ENCODE measurements at regions not wholly inside any gene's neighbourhood (a gene's known extent, or its start where the extent isn't known, plus 50 kb on each side); places are given as distances from the start of the nearest gene placed in this dataset.

- ChIA-PET POLR2A (ENCODE audit: unreplicated experiment) (no interaction called here), CTCF (interaction anchor here (0.5 kb wide), 1 partner anchor 79 kb away, joined by 4 read pairs; no protein-coding TSS in a partner anchor)
- TF ChIP-seq MAZ (IDR thresholded peaks at IDR 0.05; ENCODE audit: borderline replicate concordance, low read depth, low read length) (no peak), CEBPB (IDR thresholded peaks at IDR 0.05; ENCODE audit: low read depth, low read length) (peak; percentile 69)
- Histone ChIP-seq H2BK15ac (ENCODE audit: low read depth, low read length) (no peak overlapping the region), H3K9me1 (ENCODE audit: insufficient read depth, low read length) (no peaks in the 10 kb centered on the region), H3K27me3 (ENCODE audit: control insufficient read depth, insufficient read depth, low read length) (no peaks in the 10 kb centered on the region), H2BK20ac (ENCODE audit: low read depth, low read length) (0 out of 2 replicates have a peak overlapping the region, but pooled peaks have one; percentile 23), H3K79me1 (ENCODE audit: low read depth in 1 of 2, low read length in 2 of 2) (no peaks in the 10 kb centered on the region), H4K5ac (ENCODE audit: low read depth, low read length) (no peak overlapping the region), H4K91ac (ENCODE audit: insufficient read depth, low read depth, low read length) (no peak overlapping the region), H3K27ac (ENCODE audit: insufficient read depth, low read length) (no peak overlapping the region), H2AK5ac (ENCODE audit: low read depth, low read length) (no peak overlapping the region), H3K18ac (ENCODE audit: low read depth, low read length) (no peak overlapping the region), H3K4ac (ENCODE audit: low read depth, low read length) (no peak overlapping the region), H2AFZ (replicated peaks; ENCODE audit: low read length, poor library complexity) (no peak overlapping the region), H4K8ac (ENCODE audit: low read depth in 2 of 2, low read length in 2 of 2) (no peak overlapping the region), H3K23ac (ENCODE audit: low read depth, low read length) (no peak overlapping the region), H3K36me3 (ENCODE audit: control insufficient read depth, insufficient read depth, low read length) (no peaks in the 10 kb centered on the region), H3K56ac (ENCODE audit: extremely low read depth, insufficient read depth, low read length) (no peak overlapping the region), H3K4me2 (ENCODE audit: low read depth, low read length) (no peak overlapping the region), H3K9ac (ENCODE audit: low read depth, low read length) (no peak overlapping the region), H2BK5ac (ENCODE audit: low read depth, low read length, poor library complexity, severe bottlenecking) (no peak overlapping the region), H3K14ac (replicated peaks; ENCODE audit: low read depth, low read length) (0 out of 2 replicates have a peak overlapping the region, but pooled peaks have one; percentile 8), H2BK120ac (ENCODE audit: low read depth, low read length) (no peak overlapping the region), H3K4me3 (ENCODE audit: insufficient read depth, low read depth, low read length) (no peak overlapping the region), H3K4me1 (ENCODE audit: control insufficient read depth, insufficient read depth, low read length) (no peaks in the 10 kb centered on the region; the same call in 1 of the 2 replicates), H4K20me1 (ENCODE audit: insufficient read depth, low read length) (no peaks in the 10 kb centered on the region), H2AK9ac (replicated peaks; ENCODE audit: low read depth, low read length, poor library complexity) (no peak overlapping the region), H3K9me3 (ENCODE audit: control insufficient read depth, insufficient read depth, low read length) (no peaks in the 10 kb centered on the region)
- dilution Hi-C loops (cut with HindIII; ENCODE audit: low sequenced_read_pairs, unreplicated experiment) (no loop called here), intact Hi-C loops (cut with micrococcal nuclease) (loop anchor here (5.0 kb wide), 1 partner anchor 1029 kb away; no protein-coding TSS in a partner anchor), in situ Hi-C loops (cut with MboI; ENCODE audit: low sequenced_read_pairs) (no loop called here)
- no TSS peak for BruUV-seq (replicated peaks)
- ATAC-seq (ENCODE audit: low read depth) (peak; percentile 65), DNase-seq (peak; percentile 68)
- no CpG with 5 or more reads among the region's 1 CpG for WGBS, 2 experiments (ENCODE audit: extremely low coverage in 2 of 2, insufficient read length in 1 of 2)
Measured at GRCh38 chr5:145236127-145236526, 599.0 kb downstream of the PRELID2 start.

Data from IMR-90 (cell line).